Epidermal melanocyte (primary cell): ENCODE measurements at regions not wholly inside any gene's neighbourhood (a gene's known extent, or its start where the extent isn't known, plus 50 kb on each side); places are given as distances from the start of the nearest gene placed in this dataset.
"Not testable (repeated sequence)": the region's sequence is repeated elsewhere in the genome, so short reads cannot be mapped to it uniquely, and the experiment has no call there.

Experiments used
- DNase-seq: peaks from one replicate; pipeline ENCODE4 v3.0.0; 2011; ENCODE audit warnings: low spot score; ENCODE audit not compliant: insufficient read length

DNA sequence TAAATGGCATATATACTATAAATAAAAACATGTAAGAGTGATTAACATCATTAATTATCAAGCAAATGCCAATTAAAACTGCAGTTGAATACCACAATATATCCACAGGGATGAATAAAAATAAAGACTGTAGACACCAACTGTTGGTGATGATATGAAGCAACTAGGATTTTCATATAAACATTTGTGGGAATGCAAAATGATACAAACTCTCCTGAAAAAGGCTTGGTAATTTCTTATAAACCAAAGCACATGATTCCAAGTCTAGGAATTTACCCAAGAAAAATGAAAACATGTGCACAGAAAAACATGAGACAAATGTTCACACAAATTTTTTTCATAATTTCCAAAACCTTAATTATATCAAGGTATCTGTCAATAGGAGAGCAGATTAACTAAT lies 448.1 kb downstream of the ETV1 start:
- DNase-seq: no peak

DNA sequence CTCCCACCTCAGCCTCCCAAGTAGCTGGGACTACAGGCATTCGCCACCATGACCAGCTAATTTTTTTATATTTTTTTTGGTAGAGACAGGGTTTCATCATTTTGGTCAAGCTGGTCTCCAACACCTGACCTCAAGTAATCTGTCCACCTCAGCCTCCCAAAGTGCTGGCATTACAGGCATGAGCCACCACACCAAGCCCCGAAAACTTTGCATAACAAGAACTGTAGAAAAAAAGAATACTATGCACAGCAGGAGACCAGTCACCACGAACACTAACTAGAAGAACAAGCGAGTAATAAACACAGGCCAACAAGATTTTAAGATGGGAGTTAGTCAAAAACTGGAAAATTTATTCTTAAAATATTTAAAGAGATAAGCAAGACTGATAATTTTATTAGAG lies 447.0 kb downstream of the ETV1 start:
- DNase-seq: no peak

DNA sequence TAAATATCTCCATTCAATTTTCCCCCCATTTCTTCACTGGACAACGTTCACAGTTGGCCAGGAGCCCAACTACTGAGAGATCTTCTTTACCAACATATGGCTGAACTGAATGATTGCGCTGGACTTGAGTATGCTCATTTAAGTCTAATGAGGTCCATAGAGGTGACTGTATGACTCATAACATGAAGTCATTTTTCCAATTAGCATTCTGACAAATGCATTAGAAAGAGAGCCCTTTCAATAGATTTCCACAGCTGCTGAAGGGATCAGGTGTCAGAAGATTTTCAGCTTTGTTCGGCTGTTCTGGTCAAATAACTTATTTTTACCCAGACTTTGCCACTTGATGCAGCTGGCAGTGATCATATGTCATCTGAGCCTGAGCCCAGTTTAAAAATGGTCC lies 438.0 kb downstream of the ETV1 start:
- DNase-seq: no peak

DNA sequence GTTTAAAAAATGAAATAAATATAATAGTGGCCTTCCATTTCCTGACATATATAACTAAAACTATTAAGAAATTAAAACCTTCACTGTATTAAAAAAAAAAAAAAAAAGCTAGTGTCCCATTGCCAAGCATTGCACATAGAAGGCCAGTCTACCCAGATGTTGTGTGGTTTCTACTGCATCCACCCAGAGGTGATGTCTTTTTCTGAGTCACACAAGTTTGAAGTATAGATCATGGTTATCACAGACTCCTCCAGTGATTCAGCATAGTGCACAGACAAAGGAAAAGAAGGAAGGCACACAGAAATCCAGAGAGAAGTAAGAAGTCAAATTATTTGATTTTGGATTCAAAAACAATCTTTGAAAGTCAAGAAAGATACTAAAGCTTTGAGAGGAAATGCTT lies 429.0 kb downstream of the ETV1 start:
- no peak for DNase-seq

GRCh38 chr7:13563257-13563656 lies 426.2 kb downstream of the ETV1 start:
- no peak for DNase-seq

GRCh38 chr7:13563680-13564079 lies 425.8 kb downstream of the ETV1 start:
- DNase-seq: no peak

GRCh38 chr7:13577566-13578145 lies 411.8 kb downstream of the ETV1 start:
- DNase-seq: no peak

GRCh38 chr7:13578294-13578693 lies 411.2 kb downstream of the ETV1 start:
- no peak for DNase-seq

- no peak for DNase-seq
These were observed 408.4 kb downstream of the ETV1 start for GRCh38 chr7:13581097-13581496.

- DNase-seq: no peak
These were observed 395.6 kb downstream of the ETV1 start for GRCh38 chr7:13593854-13594253.

DNA sequence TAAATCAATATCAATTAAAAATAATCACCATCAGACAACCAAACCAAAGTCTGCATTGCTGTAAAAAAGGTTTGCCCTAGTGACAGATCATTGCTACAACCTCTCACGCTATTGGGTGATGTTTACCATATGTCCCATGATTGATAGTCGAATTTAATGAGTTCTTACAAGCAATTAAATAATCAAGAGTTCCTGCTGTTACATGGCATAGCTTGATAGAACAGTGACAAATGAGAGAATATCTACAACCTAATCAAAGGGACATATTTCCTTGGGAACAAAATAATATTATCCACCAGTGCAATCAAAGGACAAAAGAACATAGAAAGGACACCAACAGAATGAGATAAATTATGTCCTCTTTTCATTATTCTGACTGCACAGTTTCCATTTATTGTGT lies 387.4 kb downstream of the ETV1 start:
- DNase-seq: no peak

- DNase-seq: no peak
These were observed 386.4 kb downstream of the ETV1 start for GRCh38 chr7:13603016-13603415.

DNA sequence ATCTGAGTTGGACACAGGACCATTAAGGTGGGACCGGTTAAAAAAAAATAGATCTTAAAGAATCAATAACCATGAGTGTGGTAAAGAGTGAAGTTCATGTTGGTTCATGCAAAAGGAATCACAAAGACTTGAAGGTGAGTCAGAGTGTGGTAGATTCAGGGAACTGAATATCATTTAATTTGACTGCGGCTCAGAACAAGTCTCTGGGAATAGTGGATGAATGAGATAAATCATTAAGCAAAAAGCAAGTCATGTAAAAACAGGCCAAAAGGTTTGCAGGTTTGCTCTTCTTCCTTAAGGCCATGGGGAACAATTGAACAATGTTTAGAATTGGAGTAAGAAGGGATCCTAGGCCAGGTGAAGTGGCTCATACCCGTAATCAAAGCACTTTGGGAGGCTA lies 385.8 kb downstream of the ETV1 start:
- DNase-seq: no peak

GRCh38 chr7:13604178-13604577 lies 385.3 kb downstream of the ETV1 start:
- DNase-seq: no peak

GRCh38 chr7:13610372-13610771 lies 379.1 kb downstream of the ETV1 start:
- DNase-seq: no peak

DNA sequence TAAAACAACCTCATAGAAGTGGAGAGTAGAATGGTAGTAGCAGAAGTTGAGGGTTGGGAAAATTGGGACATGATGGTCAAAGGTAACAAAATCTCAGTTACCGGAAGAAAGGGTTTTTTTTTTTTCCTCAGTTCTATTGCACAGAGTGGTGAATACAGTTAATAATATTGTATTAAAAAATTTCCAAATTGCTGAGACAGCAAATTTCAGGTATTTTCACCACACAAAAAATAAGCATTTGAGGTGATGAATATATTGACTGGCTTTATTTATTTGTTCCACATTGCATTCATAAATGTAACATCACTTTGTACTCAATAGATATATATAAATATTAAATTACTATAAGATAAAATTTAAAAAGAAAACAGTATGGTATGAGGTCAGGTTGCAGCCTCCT lies 373.8 kb downstream of the ETV1 start:
- DNase-seq: no peak

DNA sequence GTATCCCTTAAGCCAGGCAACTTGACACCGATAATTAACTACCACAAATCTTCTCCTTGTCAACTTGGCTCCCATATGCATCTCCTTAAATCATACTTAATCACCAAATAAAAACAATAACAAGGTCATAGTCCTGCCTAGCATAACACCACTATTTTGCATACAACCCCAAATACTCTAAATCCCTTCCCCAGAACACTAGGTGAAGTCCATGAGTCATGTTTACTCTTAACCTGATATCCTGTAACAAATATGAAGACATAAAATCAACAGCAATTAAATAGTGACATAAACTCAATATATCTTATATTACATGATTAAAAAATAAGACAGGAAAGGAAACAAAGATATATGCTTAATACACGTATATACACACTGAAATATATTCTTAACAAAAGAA lies 362.0 kb downstream of the ETV1 start:
- DNase-seq: no peak

- DNase-seq: no peak
These were observed 361.0 kb downstream of the ETV1 start for GRCh38 chr7:13628239-13629001.

DNA sequence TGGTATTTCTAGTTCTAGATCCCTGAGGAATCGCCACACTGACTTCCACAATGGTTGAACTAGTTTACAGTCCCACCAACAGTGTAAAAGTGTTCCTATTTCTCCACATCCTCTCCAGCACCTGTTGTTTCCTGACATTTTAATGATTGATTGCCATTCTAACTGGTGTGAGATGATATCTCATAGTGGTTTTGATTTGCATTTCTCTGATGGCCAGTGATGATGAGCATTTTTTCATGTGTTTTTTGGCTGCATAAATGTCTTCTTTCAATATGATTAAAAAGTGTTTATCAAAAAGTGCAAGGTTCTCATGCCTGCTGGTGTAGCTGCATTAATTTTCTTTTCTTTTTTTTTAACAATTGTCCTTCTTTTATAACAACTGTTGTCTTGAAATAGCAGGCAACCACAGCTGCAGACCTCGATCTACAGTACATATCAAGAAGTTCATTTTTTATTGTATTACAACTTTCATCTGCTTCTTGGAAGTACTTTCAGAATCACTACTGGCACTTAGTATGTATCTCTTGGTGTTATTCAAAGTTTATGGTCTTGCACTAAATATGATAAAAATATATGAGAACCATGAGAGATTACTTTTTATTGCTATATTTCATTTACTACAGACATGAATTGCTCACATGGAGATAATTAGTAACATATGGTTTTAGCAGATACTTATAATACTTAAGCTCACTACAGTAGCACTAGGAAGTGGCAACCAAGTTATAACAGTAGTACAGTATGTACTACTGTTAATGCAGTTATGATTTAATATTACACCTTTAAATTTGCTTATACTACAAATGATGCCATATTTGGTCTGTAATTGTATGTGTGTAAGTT lies 358.0 kb downstream of the ETV1 start:
- DNase-seq: not testable (repeated sequence)

- DNase-seq: no peak
These were observed 355.6 kb downstream of the ETV1 start for GRCh38 chr7:13633857-13634256.

DNA sequence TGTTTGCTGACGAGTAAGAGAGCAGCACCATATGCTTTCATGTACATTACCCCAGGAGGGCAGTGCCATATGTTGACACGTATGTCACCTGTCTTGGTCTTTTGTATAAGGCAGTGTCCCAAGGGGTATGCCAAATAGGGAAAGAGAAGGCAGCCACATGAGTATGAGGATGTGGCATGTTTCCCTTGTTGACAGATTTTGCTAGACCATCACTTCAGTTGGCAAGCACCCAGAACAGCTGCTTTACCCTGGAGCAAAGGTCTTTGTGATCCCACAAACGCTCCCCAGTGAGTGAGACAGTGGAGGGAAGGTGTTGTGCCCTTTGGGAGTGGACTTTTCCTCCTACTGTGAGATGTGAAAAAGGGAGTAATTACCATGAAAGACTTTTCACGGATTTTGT lies 350.1 kb downstream of the ETV1 start:
- no peak for DNase-seq

DNA sequence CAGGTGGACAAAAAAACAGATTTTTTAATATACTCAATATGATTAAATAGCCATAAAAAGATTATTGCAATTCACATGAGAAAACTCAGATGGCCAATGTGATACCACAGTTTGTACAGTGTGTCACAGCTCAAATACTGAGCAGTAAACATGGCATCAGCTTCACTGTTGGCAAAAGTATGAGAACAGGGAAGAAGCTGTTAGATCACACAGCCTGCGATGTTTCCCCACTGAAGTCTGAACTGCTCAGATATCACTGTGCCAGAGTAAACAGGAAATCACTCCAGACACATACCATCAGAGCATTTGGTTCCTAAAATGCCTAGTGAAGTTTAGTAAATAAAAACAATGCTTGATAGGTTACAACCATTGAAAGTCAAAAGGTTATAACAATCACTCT lies 347.8 kb downstream of the ETV1 start:
- no peak for DNase-seq
